GM12875 (cell line): ENCODE measurements at regions not wholly inside any gene's neighbourhood (a gene's known extent, or its start where the extent isn't known, plus 50 kb on each side); places are given as distances from the start of the nearest gene placed in this dataset.

ENCODE experiments used
- H3K4me3 ChIP-seq: one replicate; pipeline ENCODE4 v1.5.1; 2011; ENCODE audit warnings: low read depth, low read length, control low read depth
- CTCF ChIP-seq: IDR thresholded peaks from 2 replicates; pipeline ENCODE4 v1.5.1; 2011; ENCODE audit warnings: low read depth, mild to moderate bottlenecking, control low read depth, inconsistent platforms, low read length, moderate library complexity, borderline replicate concordance; ENCODE audit not compliant: insufficient read depth

- H3K4me3 ChIP-seq: no peak overlapping the region
- TF ChIP-seq CTCF: no peak
Measured at GRCh38 chr18:24727685-24728084, 267.2 kb downstream of the HRH4 start.

GRCh38 chr18:24731158-24731557, 270.7 kb downstream of the HRH4 start:
- no peak for TF ChIP-seq CTCF
- H3K4me3 ChIP-seq: no peak overlapping the region

- H3K4me3 ChIP-seq: no peak overlapping the region
- no peak for TF ChIP-seq CTCF
Measured at GRCh38 chr18:24731981-24732380, 271.5 kb downstream of the HRH4 start.

GRCh38 chr18:24734058-24734457, 273.6 kb downstream of the HRH4 start:
- TF ChIP-seq CTCF: no peak

GRCh38 chr18:24735624-24736231, 275.3 kb downstream of the HRH4 start:
- TF ChIP-seq CTCF: no peak
- H3K4me3 ChIP-seq: no peak overlapping the region

More at GRCh38 chr18:24734058-24734457, 273.6 kb downstream of the HRH4 start:
- no peak overlapping the region for H3K4me3 ChIP-seq

GRCh38 chr18:24736662-24737330, 276.4 kb downstream of the HRH4 start:
- TF ChIP-seq CTCF: no peak

GRCh38 chr18:24740829-24741228, 280.4 kb downstream of the HRH4 start:
- no peak for TF ChIP-seq CTCF

More at GRCh38 chr18:24736662-24737330, 276.4 kb downstream of the HRH4 start:
- H3K4me3 ChIP-seq: no peak overlapping the region

More at GRCh38 chr18:24740829-24741228, 280.4 kb downstream of the HRH4 start:
- no peak overlapping the region for H3K4me3 ChIP-seq
